NCI-H146 treated with DMSO at 0.1 percent for 48 hours (cell line): ENCODE measurements at regions not wholly inside any gene's neighbourhood (a gene's known extent, or its start where the extent isn't known, plus 50 kb on each side); places are given as distances from the start of the nearest gene placed in this dataset.

Source experiments
- DNase-seq: peaks from one replicate; lab custom pipeline; 2025; ENCODE audit not compliant: unreplicated experiment; lab: John Stamatoyannopoulos, UW

DNA sequence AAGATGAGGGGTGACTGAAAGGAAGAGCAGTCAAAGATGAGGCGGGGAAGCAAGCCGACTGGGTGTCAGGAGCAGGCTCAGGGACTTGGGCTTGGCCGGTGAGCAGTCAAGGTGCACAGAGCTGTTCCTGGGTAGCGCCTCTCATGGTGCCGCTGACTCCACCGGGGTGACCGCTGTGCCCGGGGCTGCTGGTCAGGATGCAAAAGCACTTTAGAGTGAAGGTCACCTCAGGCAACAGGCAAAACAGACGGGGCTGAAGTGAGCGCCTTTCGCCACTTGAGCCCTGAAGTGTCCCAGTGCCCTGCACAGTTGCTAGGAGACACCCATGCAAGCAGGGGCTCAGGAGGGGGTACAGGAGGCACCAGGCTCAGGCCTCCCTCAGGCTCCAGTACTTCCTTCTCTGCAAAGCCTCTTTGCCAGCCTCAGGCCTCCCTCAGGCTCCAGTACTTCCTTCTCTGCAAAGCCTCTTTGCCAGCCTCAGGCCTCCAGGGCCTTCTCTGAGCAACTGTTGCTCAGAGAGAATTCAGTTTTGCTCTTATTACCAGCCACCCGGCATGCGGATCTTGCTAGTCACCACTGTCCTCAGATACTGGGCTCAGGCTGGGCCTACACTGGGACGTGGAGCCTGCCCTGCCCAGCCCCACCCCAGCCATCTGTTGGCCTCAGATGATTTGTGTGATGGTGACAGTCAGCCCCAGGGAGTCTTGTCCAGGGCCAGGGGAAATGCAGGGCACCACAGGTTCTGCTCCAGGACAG is 99.7 kb upstream of the IRF2BP2 start:
- DNase-seq = no peak

DNA sequence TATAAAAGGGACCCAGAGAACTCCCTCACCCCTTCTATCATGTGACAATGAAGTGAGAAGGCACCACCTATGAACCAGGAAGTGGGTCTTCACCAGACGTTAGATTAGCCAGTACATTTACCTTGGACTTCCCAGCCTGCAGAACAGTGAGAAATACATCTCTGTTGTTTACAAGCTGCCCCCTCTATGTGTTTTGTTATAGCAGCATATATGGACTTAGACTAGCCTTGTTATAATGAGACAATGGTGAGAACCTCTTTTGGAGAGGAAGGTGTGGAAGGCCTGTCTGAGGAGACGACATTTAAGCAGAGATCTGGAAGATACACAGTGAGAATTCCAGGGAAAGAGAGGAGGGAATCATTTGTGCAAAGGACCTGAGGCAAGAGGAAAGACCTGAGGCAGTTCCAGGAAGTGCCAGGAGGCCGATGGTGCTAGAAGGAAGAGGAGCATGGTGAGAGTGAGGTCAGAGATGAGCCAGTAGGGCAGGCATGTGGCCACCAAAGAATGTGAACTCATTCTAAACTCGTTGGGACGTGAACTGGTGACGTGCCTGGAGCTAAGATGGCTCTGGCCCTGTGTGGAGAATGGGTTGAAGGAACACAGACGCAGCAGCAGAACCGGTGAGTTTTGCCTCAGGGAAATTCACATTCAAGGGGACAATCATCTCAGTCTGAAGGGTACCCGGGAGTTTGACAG is 98.9 kb upstream of the IRF2BP2 start:
- DNase-seq = no peak

DNA sequence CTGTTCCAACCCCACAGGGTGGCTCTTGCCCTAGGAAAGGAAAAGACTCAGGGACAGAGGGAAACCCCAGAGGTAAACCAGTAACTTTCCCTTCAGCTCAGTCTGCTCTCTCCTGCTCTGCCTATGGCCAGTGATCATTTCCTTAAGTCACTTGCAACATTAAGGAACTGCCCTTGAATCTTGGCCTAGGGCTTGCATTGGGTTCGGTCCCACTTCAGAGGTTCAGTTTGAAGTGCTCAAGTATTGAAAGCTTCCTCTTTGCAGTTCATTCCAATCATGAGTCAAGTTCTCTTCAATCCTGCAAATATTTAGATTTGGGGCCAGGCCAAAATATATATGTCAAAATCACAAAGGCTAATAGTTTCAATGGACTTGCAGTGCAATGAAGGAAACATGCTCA is 97.7 kb upstream of the IRF2BP2 start:
- DNase-seq = no peak

DNA sequence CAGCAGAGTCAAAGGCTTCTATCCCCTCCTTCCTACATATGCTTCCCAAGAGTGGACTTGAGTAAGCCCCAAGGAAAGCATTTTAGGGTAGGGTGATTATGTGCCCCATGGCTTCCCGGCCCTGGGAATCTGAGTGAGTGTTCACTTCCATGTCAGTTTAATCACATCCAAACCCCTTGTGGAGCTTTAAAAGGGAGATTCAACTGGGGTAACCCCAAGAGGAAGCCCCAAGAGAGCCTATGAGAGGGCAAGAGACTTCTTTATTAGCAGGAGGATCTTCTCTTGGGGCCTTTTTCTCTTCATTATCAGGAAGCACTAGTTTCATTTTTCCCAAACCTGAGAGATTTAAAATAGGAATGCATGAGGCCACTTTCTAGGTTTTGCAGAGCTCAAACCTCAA is 97.0 kb upstream of the IRF2BP2 start:
- DNase-seq = no peak

DNA sequence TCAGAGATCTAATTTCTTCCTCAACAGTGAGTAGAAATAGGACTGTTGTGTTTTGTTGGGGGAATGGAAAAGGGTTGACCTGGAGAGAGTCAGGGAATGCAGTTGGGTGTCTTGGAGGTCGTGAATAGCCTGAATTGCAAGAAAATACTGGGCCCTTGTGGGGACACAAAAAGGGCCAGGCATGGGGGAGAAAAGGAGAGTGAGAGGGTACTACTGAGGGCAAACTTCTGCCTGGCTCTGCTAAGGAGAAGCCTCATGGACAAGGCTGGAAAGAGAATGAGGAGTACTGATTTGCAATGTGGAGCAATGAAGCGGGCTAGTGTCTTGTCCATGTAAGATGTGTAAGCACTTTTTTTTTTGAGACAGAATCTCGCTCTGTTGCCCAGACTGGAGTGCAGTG is 96.2 kb upstream of the IRF2BP2 start:
- DNase-seq = no peak

DNA sequence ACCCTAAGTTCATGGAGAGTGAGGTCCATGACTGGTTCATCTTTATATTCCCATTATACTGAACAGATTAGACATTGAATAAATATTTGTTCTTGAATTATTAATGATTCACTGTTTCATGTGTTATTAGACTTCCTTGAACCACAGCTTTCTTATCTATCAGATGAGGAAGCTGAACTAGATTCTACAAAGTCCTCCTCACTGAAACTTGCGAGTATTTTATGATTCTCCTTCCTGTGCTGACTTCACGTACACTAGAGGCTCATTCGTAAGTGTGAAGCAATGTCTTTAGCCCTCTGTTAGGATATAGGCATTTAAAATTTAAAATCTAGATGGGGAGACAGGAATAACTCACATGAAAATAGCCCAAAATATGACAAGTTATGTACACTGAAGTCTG is 95.6 kb upstream of the IRF2BP2 start:
- DNase-seq = no peak

DNA sequence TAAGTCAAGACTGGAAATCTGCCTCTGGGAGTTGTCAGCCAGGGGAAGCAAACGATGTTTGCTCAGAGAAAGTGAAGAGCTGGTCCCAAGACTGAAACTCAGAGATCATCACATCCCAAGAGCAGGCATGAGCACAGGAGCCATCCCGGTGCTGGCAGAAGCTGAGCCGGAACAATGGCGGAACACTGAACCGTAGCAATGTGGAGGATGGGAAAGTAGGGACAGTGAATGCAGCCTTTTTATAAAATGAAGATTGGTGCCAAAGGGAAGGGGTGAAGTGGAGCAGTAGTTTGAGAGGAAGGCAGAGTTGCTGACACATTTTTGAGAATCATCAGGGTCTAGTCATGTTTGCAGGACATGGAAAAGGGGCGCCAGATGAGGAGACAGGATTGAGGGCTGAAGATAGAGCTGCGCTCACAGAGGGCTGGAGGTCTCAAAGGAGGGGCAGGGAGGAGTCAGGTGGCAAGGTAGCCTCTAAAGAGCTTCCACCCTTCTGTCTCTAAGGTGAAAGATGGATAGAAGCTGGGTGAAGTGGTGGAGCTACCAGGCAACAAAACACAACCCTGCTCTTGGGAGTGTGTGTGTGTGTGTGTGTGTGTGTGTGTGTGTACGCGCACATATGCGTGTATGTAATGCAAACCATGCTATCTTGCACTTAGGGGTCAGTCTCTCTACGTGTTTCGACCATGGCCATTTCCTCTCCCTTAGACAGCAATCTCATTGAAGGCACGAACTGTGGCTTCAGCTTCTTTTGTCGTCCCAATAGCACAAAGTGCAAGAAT is 94.3 kb upstream of the IRF2BP2 start:
- DNase-seq = no peak

DNA sequence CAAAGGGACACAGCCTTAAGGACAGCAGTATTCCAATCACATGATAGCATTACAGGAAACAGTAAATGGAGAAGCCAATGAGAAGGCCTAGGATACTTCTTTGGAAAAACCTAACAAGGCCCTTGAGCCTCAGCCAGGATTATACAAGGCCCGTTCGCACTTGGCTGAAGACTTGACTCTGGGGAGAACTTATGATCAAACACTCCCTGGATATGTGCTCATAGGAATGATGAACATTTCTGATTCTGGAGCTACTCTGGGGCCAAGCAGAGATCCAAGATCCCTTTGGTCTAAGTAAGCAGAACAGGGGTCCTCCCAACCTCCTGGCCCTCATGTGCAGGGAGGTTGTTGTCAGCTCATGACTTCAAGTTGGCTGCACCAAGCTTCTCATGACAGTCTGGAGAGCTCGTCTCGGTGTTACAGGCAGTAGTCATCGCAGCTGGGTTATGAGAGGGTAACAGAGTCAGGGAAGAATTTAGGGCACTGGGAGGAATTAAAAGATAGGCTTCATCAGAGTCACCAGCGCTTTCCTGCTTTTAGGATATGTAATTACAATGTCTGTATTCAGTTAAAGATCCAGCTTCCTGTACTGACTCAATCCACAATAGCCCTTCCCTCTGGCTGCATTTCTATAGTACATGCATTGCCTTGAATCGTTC is 92.5 kb upstream of the IRF2BP2 start:
- no peak for DNase-seq

DNA sequence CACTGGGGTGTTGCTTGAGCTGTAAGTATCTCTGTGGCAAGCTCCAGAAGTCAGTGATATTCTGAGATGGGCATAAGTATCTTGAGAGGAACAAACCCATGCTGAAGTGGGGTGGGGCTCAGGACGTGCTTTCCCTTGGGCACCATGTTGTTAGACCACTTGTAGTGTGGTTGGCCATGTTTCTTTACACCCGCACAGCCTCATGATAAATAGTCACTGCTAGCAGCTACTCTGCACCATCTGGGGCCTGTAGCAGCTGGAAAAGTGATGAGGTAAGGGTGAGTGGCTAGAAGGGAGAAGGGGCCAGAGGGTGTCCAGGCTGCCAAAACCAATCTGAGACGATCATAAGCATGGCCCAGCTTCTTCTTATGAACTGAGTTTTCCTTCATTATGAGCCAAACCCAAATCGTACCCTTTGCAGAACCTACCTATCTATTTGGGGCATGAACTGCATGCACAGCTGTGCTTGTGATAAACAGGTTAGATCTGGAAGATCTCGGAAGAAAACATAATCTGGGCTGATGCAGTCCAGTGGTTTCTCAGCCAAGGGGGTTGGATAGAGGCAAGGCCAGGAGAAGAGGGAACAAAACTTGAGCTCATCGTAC is 91.9 kb upstream of the IRF2BP2 start:
- no peak for DNase-seq

DNA sequence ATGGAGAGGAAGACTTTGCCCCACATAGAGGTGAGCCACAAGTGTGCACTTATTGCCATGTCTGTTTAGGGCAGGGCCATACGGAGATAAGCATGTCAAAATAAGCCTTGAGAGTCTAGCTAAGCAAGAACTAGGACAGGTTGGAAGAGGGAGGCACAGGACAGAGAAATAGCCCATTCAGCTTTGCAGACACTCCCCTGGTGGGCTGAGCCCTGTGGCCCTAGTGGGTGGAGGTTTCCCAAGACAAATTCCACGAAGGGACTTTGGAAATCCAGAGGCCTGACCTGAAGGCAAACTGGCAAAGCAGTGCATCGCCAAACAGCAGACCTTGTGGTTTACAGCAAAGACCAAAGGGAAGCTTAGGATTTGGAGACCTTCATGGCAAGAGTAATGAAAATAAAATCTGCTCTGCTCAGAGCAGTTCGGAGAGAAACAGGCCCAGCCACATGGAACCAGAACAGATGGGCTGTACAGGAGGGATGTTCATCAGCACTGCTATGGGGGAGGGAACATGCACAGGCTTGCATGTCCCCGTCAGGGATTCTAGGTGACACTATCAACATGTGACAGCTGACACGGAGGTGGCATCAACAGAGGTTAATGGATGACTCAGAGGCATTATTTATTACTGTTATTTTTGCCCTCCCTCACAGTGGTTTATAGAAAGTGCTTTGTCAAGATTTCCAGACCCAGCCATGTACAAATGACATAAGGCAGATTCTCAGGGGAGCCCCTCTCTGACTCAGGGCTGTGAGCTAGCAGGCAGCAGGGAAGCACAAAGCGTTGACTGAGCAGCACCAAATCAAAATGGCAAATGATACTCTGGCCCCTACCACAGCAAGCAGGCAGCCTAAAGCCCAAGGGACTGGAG is 90.1 kb upstream of the IRF2BP2 start:
- DNase-seq = no peak

DNA sequence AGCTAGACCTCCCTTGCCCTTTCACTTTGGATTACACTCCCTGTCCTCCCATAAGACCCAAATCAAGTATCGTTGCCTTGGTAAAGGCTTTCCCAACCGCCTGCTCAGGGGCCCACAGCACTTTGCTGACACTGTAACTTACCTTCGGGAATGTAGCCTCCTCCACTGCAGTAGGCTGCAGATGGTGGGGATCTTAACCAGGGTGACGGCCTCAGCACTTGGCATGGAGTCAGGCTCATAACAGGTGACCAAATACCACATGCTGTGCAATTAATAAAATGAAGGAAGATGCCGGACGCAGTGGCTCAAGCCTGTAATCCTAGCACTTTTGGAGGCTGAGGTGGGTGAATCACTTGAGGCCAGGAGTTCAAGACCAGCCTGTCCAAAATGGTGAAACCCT is 88.7 kb upstream of the IRF2BP2 start:
- no peak for DNase-seq

DNA sequence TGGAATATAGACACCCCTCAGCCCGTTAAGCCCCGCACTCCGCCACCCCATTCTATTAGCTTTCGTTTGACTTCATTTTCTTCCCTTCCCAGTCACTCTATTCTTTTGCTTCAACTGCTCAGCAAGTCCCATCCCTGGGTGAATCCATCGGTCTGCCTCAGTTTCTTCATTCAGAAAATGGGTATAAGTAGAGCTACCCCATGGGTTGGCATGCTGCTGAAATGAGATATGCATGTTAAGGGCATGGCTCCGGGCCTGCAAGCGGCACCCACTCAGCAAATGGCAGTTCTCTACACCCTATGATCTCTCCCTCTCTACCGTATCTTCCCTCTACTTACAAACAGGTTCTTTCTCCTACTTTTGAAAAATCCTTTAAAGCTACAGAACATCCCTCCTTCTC is 87.8 kb upstream of the IRF2BP2 start:
- DNase-seq = no peak

DNA sequence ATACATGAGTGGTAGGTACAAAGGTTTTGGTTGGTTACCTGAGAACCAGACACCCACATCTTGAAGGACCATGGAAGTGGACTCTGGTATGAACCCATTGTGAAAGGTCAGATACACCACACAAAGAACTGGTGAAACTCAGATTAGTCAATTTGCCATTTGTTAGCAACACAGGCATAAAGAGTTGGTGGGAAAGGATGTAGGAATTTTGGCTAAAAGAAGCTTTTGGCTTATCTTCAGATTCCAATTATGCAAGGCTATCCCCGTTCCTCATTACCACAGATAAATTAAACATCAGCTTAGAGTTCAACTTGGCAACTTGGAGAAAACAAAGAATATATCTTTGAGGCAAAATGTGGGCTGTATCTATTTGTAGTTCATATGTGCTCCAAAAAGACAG is 87.0 kb upstream of the IRF2BP2 start:
- no peak for DNase-seq

DNA sequence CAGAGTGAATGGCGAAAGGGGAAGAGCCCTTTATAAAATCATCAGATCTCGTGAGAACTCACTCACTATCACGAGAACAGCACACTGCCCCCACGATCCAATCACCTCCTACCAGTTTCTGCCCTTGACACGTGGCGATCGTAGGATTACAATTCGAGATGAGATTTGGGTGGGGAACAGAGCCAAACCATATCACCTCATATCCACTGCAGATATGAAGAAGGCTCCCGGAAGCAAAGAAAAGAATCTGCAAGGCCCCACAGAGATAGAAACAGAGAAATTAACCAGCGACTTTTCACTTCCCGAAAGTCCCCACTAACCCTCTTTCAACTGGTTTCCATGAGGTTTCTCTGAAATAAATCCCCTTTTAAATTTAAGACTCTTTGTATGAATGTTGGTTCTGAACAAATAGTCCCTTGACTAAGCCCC is 86.2 kb upstream of the IRF2BP2 start:
- DNase-seq = no peak

DNA sequence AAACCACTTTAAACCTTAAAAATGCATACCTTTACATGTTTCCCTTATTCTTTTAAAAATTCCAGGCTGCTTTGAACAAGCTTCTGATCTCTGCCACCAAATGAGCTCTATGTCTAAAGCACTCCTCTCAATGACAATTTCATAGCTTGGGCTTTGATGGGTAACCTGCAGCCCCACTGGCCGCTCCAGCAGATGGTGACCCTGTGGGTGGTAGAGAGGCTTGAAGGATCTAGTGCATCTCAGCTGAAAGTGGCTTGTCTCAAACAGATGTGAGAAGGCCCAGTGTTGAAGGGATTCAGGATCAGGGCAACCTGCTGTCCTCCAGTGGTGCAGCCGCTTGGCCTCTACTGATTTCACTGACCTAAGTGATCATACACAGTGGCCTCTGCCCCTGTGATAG is 84.7 kb upstream of the IRF2BP2 start:
- no peak for DNase-seq

DNA sequence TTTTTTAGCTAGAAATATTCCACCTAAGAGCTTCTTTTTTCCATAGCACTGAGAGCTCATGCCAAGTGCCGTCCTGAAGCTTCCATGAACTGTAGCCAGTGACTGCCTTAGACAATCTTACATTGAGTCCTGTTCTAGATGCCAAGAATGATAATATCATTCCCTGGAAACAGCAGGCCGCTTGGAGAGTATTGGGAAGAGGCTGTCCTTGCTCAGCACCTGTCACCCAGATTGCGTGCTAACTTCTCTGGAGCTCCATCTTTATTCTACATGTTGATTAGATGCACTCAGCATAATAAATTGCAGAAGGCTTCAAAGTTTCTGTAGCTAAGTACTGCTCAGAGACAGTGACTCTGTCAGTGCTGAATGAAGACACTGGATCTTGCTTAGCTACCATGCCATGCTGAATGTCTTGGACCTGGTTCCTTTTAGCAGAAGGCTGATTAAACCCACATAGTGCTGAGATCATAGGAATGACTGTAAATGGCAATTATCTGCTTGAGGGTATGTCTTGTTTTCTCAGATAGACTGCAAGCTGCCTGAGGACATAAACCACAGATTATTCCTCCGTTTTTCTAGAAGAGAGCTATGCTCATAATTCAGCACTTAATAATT is 83.1 kb upstream of the IRF2BP2 start:
- no peak for DNase-seq

DNA sequence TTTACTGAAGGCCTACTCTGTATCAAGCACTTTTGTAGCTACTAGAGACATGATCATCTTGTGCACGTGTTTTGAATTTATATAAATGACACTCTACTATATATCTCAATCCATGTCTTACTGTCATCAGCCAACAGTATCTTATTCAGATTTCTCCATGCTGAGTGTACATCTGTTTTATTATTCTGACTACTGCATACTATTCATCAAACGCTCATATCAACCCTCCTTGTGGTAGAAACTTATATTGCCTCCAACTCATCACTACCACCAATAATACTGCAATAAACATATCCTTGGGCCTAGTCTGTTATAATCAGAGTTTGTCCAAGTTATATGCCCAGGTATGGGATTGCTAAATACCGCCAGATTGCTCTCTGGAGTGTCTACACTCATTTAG is 81.6 kb upstream of the IRF2BP2 start:
- no peak for DNase-seq

DNA sequence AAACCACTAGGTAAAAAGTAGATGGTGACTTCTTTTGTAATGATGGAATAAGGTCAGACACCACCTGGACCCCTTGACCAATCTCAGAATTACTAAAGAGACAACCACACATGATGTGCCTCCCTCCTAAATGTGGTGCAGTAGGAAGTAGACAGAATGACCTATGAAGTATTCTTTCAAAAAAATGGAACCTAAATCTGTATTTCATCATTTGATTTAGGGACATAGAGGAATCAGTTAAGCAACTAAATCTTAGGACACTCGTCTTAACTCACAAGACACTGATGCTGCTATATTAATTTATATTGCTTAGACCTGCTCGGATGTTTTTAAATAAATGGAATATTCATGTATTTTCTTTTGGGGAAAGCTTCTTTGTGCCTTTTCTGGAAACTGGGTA is 80.9 kb upstream of the IRF2BP2 start:
- no peak for DNase-seq

DNA sequence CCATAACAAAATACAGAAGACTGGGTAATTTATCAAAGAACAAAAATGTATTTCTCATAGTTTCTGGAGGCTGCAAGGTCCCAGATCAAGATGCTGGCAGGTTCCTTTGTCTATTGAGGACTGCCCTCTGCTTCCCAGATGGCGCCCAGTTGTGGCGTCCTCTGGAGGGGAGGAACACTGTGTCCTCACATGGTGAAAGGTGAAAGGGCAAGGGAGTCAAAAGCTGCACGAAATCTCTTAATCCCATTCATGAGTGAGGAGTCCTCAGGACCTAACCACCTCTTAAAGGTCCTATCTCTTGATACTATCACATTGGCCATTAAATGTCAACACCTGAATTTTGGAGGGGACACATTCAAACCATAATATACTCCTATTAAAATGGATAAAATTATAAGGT is 79.3 kb upstream of the IRF2BP2 start:
- DNase-seq = no peak

DNA sequence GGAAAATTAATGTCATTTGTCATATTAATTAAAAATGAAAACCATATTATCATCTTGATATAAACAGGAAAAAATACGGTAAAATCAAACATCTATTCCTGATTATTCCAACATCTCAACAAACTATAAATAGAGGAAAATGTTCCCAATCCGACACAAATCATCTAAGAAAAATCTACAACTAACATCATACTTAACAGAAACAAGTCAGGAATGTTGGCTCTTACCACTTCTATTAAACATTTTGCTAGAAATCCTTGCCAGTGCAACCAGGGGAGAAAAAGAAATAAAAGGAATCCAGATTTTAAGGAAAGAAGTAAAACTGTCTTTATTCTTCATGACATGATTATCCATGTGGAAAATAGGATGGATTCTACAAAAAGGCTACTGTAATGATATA is 77.0 kb upstream of the IRF2BP2 start:
- DNase-seq = no peak
